ENCODE measurements at regions not wholly inside any gene's neighbourhood (a gene's known extent, or its start where the extent isn't known, plus 50 kb on each side); places are given as distances from the start of the nearest gene placed in this dataset.
"Not testable (repeated sequence)": the region's sequence is repeated elsewhere in the genome, so short reads cannot be mapped to it uniquely, and the experiment has no call there.

DNA sequence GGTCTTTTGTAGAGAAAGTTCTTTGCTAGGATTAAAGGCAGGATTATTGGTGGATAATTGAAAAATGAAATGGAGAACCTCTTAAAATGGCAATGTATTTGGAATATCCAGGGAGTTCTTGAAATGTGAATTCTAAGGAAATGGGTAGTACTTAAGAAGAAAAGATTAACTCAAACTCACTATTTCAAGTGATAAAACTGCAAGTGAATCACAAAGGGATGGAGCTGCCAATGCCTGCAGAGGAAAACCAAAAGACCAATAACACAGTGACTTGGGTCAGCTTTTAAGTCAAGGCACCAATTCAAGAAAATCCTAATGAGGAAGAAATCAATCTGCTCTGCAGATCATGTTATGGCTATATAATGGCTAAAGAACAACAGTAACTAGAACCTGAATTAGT is 67.6 kb upstream of the ETAA1 start:
- Histone ChIP-seq H2AFZ (ENCODE audit: insufficient read depth, low read depth, low read length, poor library complexity, severe bottlenecking) (no peak overlapping the region), H3K36me3 (replicated peaks in 1 of 2; ENCODE audit: control extremely low read depth in 1 of 2, control insufficient read depth in 1 of 2, extremely low read depth in 1 of 2, insufficient read depth in 2 of 2, low read length in 1 of 2) (no peaks in the 10 kb centered on the region), H3K4me1 (ENCODE audit: control insufficient read depth in 2 of 2, insufficient read depth in 2 of 2, low read length in 2 of 2) (no peaks in the 10 kb centered on the region), H3K27ac (ENCODE audit: low read length in 2 of 2) (no peak overlapping the region), H3K27me3 (replicated peaks in 1 of 4; ENCODE audit: control extremely low read depth in 1 of 4, control insufficient read depth in 3 of 4, insufficient read depth in 4 of 4, low read length in 3 of 4) (peaks cover 0 to 3% (median 0%) of the 10 kb centered on the region in 4 experiments), H3K4me2 (replicated peaks; ENCODE audit: low read depth, low read length, poor library complexity, severe bottlenecking) (no peak overlapping the region), H3K79me2 (ENCODE audit: control insufficient read depth, insufficient read depth, low read length) (no peaks in the 10 kb centered on the region), H3K9me3 (ENCODE audit: control extremely low read depth in 1 of 3, control insufficient read depth in 2 of 3, insufficient read depth in 1 of 3, low read length in 2 of 3) (no peaks in the 10 kb centered on the region), H3K9ac (ENCODE audit: low read length) (no peak overlapping the region), H4K20me1 (ENCODE audit: control insufficient read depth, insufficient read depth, low read length, poor library complexity, severe bottlenecking) (no peaks in the 10 kb centered on the region), H3K4me3 (ENCODE audit: control extremely low read depth in 1 of 5, extremely low read depth in 1 of 5, insufficient read depth in 1 of 5, low read depth in 2 of 5, low read length in 4 of 5) (no peak overlapping the region)
- H3K4me1 Mint-ChIP-seq: no peaks in the 10 kb centered on the region
- ChIA-PET CTCF (no interaction called here), POLR2A (no interaction called here)
- ATAC-seq (ENCODE audit: low read depth): no peak
- H3K27me3 Mint-ChIP-seq: peaks cover 14% of the 10 kb centered on the region
- no peak overlapping the region for H3K27ac Mint-ChIP-seq
- intact Hi-C loops (cut with micrococcal nuclease): no loop called here
- TF ChIP-seq CTCF (IDR thresholded peaks at IDR 0.05) (no peak), EZH2 (IDR thresholded peaks at IDR 0.05; ENCODE audit: borderline replicate concordance, insufficient read depth, low read depth, low read length, poor library complexity, severe bottlenecking) (no peak)
- DNase-seq: no peak
- no peaks in the 10 kb centered on the region for H3K9me3 Mint-ChIP-seq (ENCODE audit: insufficient read depth)
- no peak overlapping the region for H3K4me3 Mint-ChIP-seq

- Mint-ChIP-seq H3K9me3 (ENCODE audit: insufficient read depth) (no peaks in the 10 kb centered on the region), H3K4me3 (no peak overlapping the region), H3K27ac (no peak overlapping the region), H3K27me3 (peaks cover 10% of the 10 kb centered on the region), H3K4me1 (no peaks in the 10 kb centered on the region)
- intact Hi-C loops (cut with micrococcal nuclease): no loop called here
- Histone ChIP-seq H3K36me3 (replicated peaks in 1 of 2; ENCODE audit: control extremely low read depth in 1 of 2, control insufficient read depth in 1 of 2, extremely low read depth in 1 of 2, insufficient read depth in 2 of 2, low read length in 1 of 2) (no peaks in the 10 kb centered on the region), H3K27me3 (replicated peaks in 1 of 4; ENCODE audit: control extremely low read depth in 1 of 4, control insufficient read depth in 3 of 4, insufficient read depth in 4 of 4, low read length in 3 of 4) (peaks cover 0 to 3% (median 0%) of the 10 kb centered on the region in 4 experiments), H3K4me2 (replicated peaks; ENCODE audit: low read depth, low read length, poor library complexity, severe bottlenecking) (no peak overlapping the region), H3K79me2 (ENCODE audit: control insufficient read depth, insufficient read depth, low read length) (no peaks in the 10 kb centered on the region), H4K20me1 (ENCODE audit: control insufficient read depth, insufficient read depth, low read length, poor library complexity, severe bottlenecking) (no peaks in the 10 kb centered on the region), H2AFZ (ENCODE audit: insufficient read depth, low read depth, low read length, poor library complexity, severe bottlenecking) (no peak overlapping the region), H3K27ac (ENCODE audit: low read length in 2 of 2) (no peak overlapping the region), H3K4me1 (ENCODE audit: control insufficient read depth in 2 of 2, insufficient read depth in 2 of 2, low read length in 2 of 2) (no peaks in the 10 kb centered on the region), H3K4me3 (ENCODE audit: control extremely low read depth in 1 of 5, extremely low read depth in 1 of 5, insufficient read depth in 1 of 5, low read depth in 2 of 5, low read length in 4 of 5) (no peak overlapping the region), H3K9me3 (ENCODE audit: control extremely low read depth in 1 of 3, control insufficient read depth in 2 of 3, insufficient read depth in 1 of 3, low read length in 2 of 3) (no peaks in the 10 kb centered on the region), H3K9ac (ENCODE audit: low read length) (no peak overlapping the region)
- ChIA-PET CTCF (no interaction called here), POLR2A (no interaction called here)
- no peak for TF ChIP-seq CTCF (IDR thresholded peaks at IDR 0.05)
- TF ChIP-seq EZH2 (IDR thresholded peaks at IDR 0.05; ENCODE audit: borderline replicate concordance, insufficient read depth, low read depth, low read length, poor library complexity, severe bottlenecking): no peak
- DNase-seq: no peak
- no peak for ATAC-seq (ENCODE audit: low read depth)
These were observed 67.2 kb upstream of the ETAA1 start for GRCh38 chr2:67329951-67330350.

- H3K27me3 Mint-ChIP-seq; H3K4me1 ChIP-seq (ENCODE audit: control insufficient read depth in 2 of 2, insufficient read depth in 2 of 2, low read length in 2 of 2); H2AFZ ChIP-seq (ENCODE audit: insufficient read depth, low read depth, low read length, poor library complexity, severe bottlenecking); H3K36me3 ChIP-seq (replicated peaks in 1 of 2; ENCODE audit: control extremely low read depth in 1 of 2, control insufficient read depth in 1 of 2, extremely low read depth in 1 of 2, insufficient read depth in 2 of 2, low read length in 1 of 2); H3K4me3 ChIP-seq (ENCODE audit: control extremely low read depth in 1 of 5, extremely low read depth in 1 of 5, insufficient read depth in 1 of 5, low read depth in 2 of 5, low read length in 4 of 5); H3K79me2 ChIP-seq (ENCODE audit: control insufficient read depth, insufficient read depth, low read length); DNase-seq; POLR2A ChIA-PET; H3K4me2 ChIP-seq (replicated peaks; ENCODE audit: low read depth, low read length, poor library complexity, severe bottlenecking); H3K4me3 Mint-ChIP-seq; ATAC-seq (ENCODE audit: low read depth); H4K20me1 ChIP-seq (ENCODE audit: control insufficient read depth, insufficient read depth, low read length, poor library complexity, severe bottlenecking); H3K27ac Mint-ChIP-seq; H3K27ac ChIP-seq (ENCODE audit: low read length in 2 of 2); H3K9me3 ChIP-seq (ENCODE audit: control extremely low read depth in 1 of 3, control insufficient read depth in 2 of 3, insufficient read depth in 1 of 3, low read length in 2 of 3); H3K27me3 ChIP-seq (replicated peaks in 1 of 4; ENCODE audit: control extremely low read depth in 1 of 4, control insufficient read depth in 3 of 4, insufficient read depth in 4 of 4, low read length in 3 of 4); H3K4me1 Mint-ChIP-seq; H3K9me3 Mint-ChIP-seq (ENCODE audit: insufficient read depth); H3K9ac ChIP-seq (ENCODE audit: low read length); intact Hi-C loops (cut with micrococcal nuclease); CTCF ChIA-PET: not testable (repeated sequence)
- 97% methylated on average over 8 of the region's 9 CpGs for WGBS (ENCODE audit: insufficient coverage)
These were observed 65.6 kb upstream of the ETAA1 start for GRCh38 chr2:67331419-67332086.
